HG02763 (cell line): ENCODE measurements at regions not wholly inside any gene's neighbourhood (a gene's known extent, or its start where the extent isn't known, plus 50 kb on each side); places are given as distances from the start of the nearest gene placed in this dataset.

Source experiments
- ATAC-seq: cut with Tn5 transposase; IDR thresholded peaks from one replicate; pipeline ENCODE4 v1.9.1; 2021; ENCODE audit warnings: mild to moderate bottlenecking, moderate library complexity; ENCODE audit not compliant: unreplicated experiment

- no peak for ATAC-seq
These were observed 244.2 kb downstream of the TLE3 start for GRCh38 chr15:69853544-69853951.

GRCh38 chr15:69854001-69854400 lies 243.7 kb downstream of the TLE3 start:
- no peak for ATAC-seq

- no peak for ATAC-seq
These were observed 243.1 kb downstream of the TLE3 start for GRCh38 chr15:69854521-69855181.

GRCh38 chr15:69855258-69856000 lies 242.3 kb downstream of the TLE3 start:
- ATAC-seq, result no peak

GRCh38 chr15:69857250-69857649 lies 240.5 kb downstream of the TLE3 start:
- ATAC-seq, result no peak

- no peak for ATAC-seq
These were observed 239.9 kb downstream of the TLE3 start for GRCh38 chr15:69857686-69858391.

- no peak for ATAC-seq
These were observed 239.3 kb downstream of the TLE3 start for GRCh38 chr15:69858456-69858855.

- ATAC-seq, result no peak
These were observed 237.9 kb downstream of the TLE3 start for GRCh38 chr15:69859866-69860265.

- no peak for ATAC-seq
These were observed 237.4 kb downstream of the TLE3 start for GRCh38 chr15:69860321-69860720.

- ATAC-seq, result no peak
These were observed 236.8 kb downstream of the TLE3 start for GRCh38 chr15:69860921-69861320.

- no peak for ATAC-seq
These were observed 236.2 kb downstream of the TLE3 start for GRCh38 chr15:69861331-69862171.

GRCh38 chr15:69862540-69862939 lies 235.2 kb downstream of the TLE3 start:
- ATAC-seq, result no peak

- ATAC-seq, result no peak
These were observed 234.3 kb downstream of the TLE3 start for GRCh38 chr15:69863446-69863845.

GRCh38 chr15:69865369-69865768 lies 232.3 kb downstream of the TLE3 start:
- ATAC-seq, result no peak

GRCh38 chr15:69868756-69869155 lies 229.0 kb downstream of the TLE3 start:
- ATAC-seq, result no peak

GRCh38 chr15:69869291-69869690 lies 228.4 kb downstream of the TLE3 start:
- no peak for ATAC-seq

GRCh38 chr15:69869881-69870505 lies 227.7 kb downstream of the TLE3 start:
- ATAC-seq, result no peak

- no peak for ATAC-seq
These were observed 226.1 kb downstream of the TLE3 start for GRCh38 chr15:69871511-69872134.

- ATAC-seq, result no peak
These were observed 223.9 kb downstream of the TLE3 start for GRCh38 chr15:69873807-69874206.

- ATAC-seq, result no peak
These were observed 223.4 kb downstream of the TLE3 start for GRCh38 chr15:69874321-69874720.
